ENCODE measurements at regions not wholly inside any gene's neighbourhood (a gene's known extent, or its start where the extent isn't known, plus 50 kb on each side); places are given as distances from the start of the nearest gene placed in this dataset.

GRCh38 chr4:160235285-160235684 is 1132.4 kb downstream of the RAPGEF2 start:
- no peak for DNase-seq (ENCODE audit: low spot score)

GRCh38 chr4:160235771-160236170 is 1132.9 kb downstream of the RAPGEF2 start:
- DNase-seq (ENCODE audit: low spot score), result no peak

- DNase-seq (ENCODE audit: low spot score), result no peak
These were observed 1135.9 kb downstream of the RAPGEF2 start for GRCh38 chr4:160238790-160239189.

- no peak for DNase-seq (ENCODE audit: low spot score)
These were observed 1144.3 kb downstream of the RAPGEF2 start for GRCh38 chr4:160247091-160247656.

GRCh38 chr4:160251522-160252170 is 1148.8 kb downstream of the RAPGEF2 start:
- no peak for DNase-seq (ENCODE audit: low spot score)

- no peak for DNase-seq (ENCODE audit: low spot score)
These were observed 1154.4 kb downstream of the RAPGEF2 start for GRCh38 chr4:160257318-160257717.

- no peak for DNase-seq (ENCODE audit: low spot score)
These were observed 1162.1 kb downstream of the RAPGEF2 start for GRCh38 chr4:160265014-160265413.

- no peak for DNase-seq (ENCODE audit: low spot score)
These were observed 1163.0 kb downstream of the RAPGEF2 start for GRCh38 chr4:160265836-160266235.

- DNase-seq (ENCODE audit: low spot score), result no peak
These were observed 1174.0 kb downstream of the RAPGEF2 start for GRCh38 chr4:160276785-160277325.

GRCh38 chr4:160283081-160283480 is 1180.2 kb downstream of the RAPGEF2 start:
- no peak for DNase-seq (ENCODE audit: low spot score)

- no peak for DNase-seq (ENCODE audit: low spot score)
These were observed 1181.6 kb downstream of the RAPGEF2 start for GRCh38 chr4:160284516-160284915.

GRCh38 chr4:160286051-160286450 is 1183.2 kb downstream of the RAPGEF2 start:
- DNase-seq (ENCODE audit: low spot score), result no peak

- no peak for DNase-seq (ENCODE audit: low spot score)
These were observed 1193.6 kb downstream of the RAPGEF2 start for GRCh38 chr4:160296476-160296875.

GRCh38 chr4:160299177-160299576 is 1196.3 kb downstream of the RAPGEF2 start:
- DNase-seq (ENCODE audit: low spot score), result no peak

- DNase-seq (ENCODE audit: low spot score), result no peak
These were observed 1196.7 kb downstream of the RAPGEF2 start for GRCh38 chr4:160299608-160300007.

GRCh38 chr4:160316036-160316435 is 1213.2 kb downstream of the RAPGEF2 start:
- DNase-seq (ENCODE audit: low spot score), result no peak

- no peak for DNase-seq (ENCODE audit: low spot score)
These were observed 1215.8 kb downstream of the RAPGEF2 start for GRCh38 chr4:160318567-160319220.

GRCh38 chr4:160319221-160319867 is 1216.5 kb downstream of the RAPGEF2 start:
- no peak for DNase-seq (ENCODE audit: low spot score)

- DNase-seq (ENCODE audit: low spot score), result no peak
These were observed 1217.0 kb downstream of the RAPGEF2 start for GRCh38 chr4:160319868-160320260.

GRCh38 chr4:160326110-160326509 is 1223.2 kb downstream of the RAPGEF2 start:
- no peak for DNase-seq (ENCODE audit: low spot score)

- DNase-seq (ENCODE audit: low spot score), result no peak
These were observed 1244.3 kb downstream of the RAPGEF2 start for GRCh38 chr4:160347197-160347596.

- no peak for DNase-seq (ENCODE audit: low spot score)
These were observed 1248.1 kb downstream of the RAPGEF2 start for GRCh38 chr4:160350944-160351343.

- no peak for DNase-seq (ENCODE audit: low spot score)
These were observed 1249.8 kb downstream of the RAPGEF2 start for GRCh38 chr4:160352637-160353036.
